Mucosa of rectum (tissue), 2 donors: ENCODE measurements at regions not wholly inside any gene's neighbourhood (a gene's known extent, or its start where the extent isn't known, plus 50 kb on each side); places are given as distances from the start of the nearest gene placed in this dataset.
A peak's percentile ranks its signal among the peaks of the same experiment; 100 is the strongest.

Experiments
- H3K27ac ChIP-seq, 2 donors: one replicate each; pipeline ENCODE4 v1.7.0; 2013; ENCODE audit warnings: inconsistent platforms in 2 of 2, low read depth in 2 of 2, low read length in 2 of 2
- H3K27me3 ChIP-seq, 2 donors: one replicate each; pipeline ENCODE4 v1.7.0; 2013; ENCODE audit warnings: low read length in 2 of 2; ENCODE audit not compliant: control insufficient read depth in 2 of 2, insufficient read depth in 2 of 2
- H3K36me3 ChIP-seq, 2 donors: one replicate each; pipeline ENCODE4 v1.7.0; 2013; ENCODE audit warnings: low read length in 2 of 2; ENCODE audit not compliant: control insufficient read depth in 2 of 2, insufficient read depth in 2 of 2
- H3K4me1 ChIP-seq, 2 donors: one replicate each; pipeline ENCODE4 v1.7.0; 2013; ENCODE audit warnings: low read length in 2 of 2, mild to moderate bottlenecking in 1 of 2; ENCODE audit not compliant: control insufficient read depth in 2 of 2, insufficient read depth in 2 of 2
- H3K4me3 ChIP-seq, 2 donors: one replicate each; pipeline ENCODE4 v1.7.0; 2013; ENCODE audit warnings: low read length in 2 of 2
- H3K9ac ChIP-seq, 2 donors: one replicate each; pipeline ENCODE4 v1.7.0; 2013; ENCODE audit warnings: low read length in 2 of 2, low read depth in 1 of 2, mild to moderate bottlenecking in 1 of 2
- H3K9me3 ChIP-seq, 2 donors: one replicate each; pipeline ENCODE4 v1.7.0; 2013; ENCODE audit warnings: low read length in 2 of 2; ENCODE audit not compliant: control insufficient read depth in 2 of 2
- donor health status: healthy.
- donor health status: Normal muscosa, but diverticular disease.

- Histone ChIP-seq H3K27me3 (no peaks in the 10 kb centered on the region), H3K4me3 (no peak overlapping the region), H3K9ac (no peak overlapping the region), H3K36me3 (no peaks in the 10 kb centered on the region), H3K4me1 (no peaks in the 10 kb centered on the region), H3K9me3 (no peaks in the 10 kb centered on the region), H3K27ac (peak overlapping the region in 1 of 2 donors; percentile 9)
Measured at GRCh38 chr15:100712226-100712625, 109.8 kb downstream of the ASB7 start.

GRCh38 chr15:100713163-100713867 is 110.9 kb downstream of the ASB7 start:
- no peak overlapping the region for H3K9ac ChIP-seq
- H3K4me1 ChIP-seq = no peaks in the 10 kb centered on the region
- no peak overlapping the region for H3K4me3 ChIP-seq
- no peaks in the 10 kb centered on the region for H3K27me3 ChIP-seq
- H3K9me3 ChIP-seq = no peaks in the 10 kb centered on the region
- H3K36me3 ChIP-seq = no peaks in the 10 kb centered on the region
- H3K27ac ChIP-seq = no peak overlapping the region

GRCh38 chr15:100714034-100714748 is 111.8 kb downstream of the ASB7 start:
- Histone ChIP-seq H3K4me3 (no peak overlapping the region), H3K9ac (no peak overlapping the region), H3K27me3 (no peaks in the 10 kb centered on the region), H3K36me3 (no peaks in the 10 kb centered on the region), H3K9me3 (no peaks in the 10 kb centered on the region), H3K27ac (no peak overlapping the region), H3K4me1 (no peaks in the 10 kb centered on the region)

GRCh38 chr15:100714749-100715342 is 112.5 kb downstream of the ASB7 start:
- no peaks in the 10 kb centered on the region for H3K9me3 ChIP-seq
- no peaks in the 10 kb centered on the region for H3K27me3 ChIP-seq
- H3K36me3 ChIP-seq = no peaks in the 10 kb centered on the region
- no peaks in the 10 kb centered on the region for H3K4me1 ChIP-seq
- H3K27ac ChIP-seq = no peak overlapping the region
- H3K4me3 ChIP-seq = no peak overlapping the region
- H3K9ac ChIP-seq = no peak overlapping the region

- no peak overlapping the region for H3K27ac ChIP-seq
- no peak overlapping the region for H3K4me3 ChIP-seq
Measured at GRCh38 chr15:100715571-100716455, 113.4 kb downstream of the ASB7 start.

GRCh38 chr15:100716456-100717085 is 114.2 kb downstream of the ASB7 start:
- H3K9me3 ChIP-seq = no peaks in the 10 kb centered on the region
- H3K27ac ChIP-seq = no peak overlapping the region
- H3K9ac ChIP-seq = no peak overlapping the region
- peaks cover 0 to 8% of the 10 kb centered on the region in 2 donors for H3K4me1 ChIP-seq
- no peaks in the 10 kb centered on the region for H3K27me3 ChIP-seq
- no peaks in the 10 kb centered on the region for H3K36me3 ChIP-seq
- no peak overlapping the region for H3K4me3 ChIP-seq

More at GRCh38 chr15:100715571-100716455, 113.4 kb downstream of the ASB7 start:
- H3K27me3 ChIP-seq = no peaks in the 10 kb centered on the region
- H3K9me3 ChIP-seq = no peaks in the 10 kb centered on the region
- no peaks in the 10 kb centered on the region for H3K36me3 ChIP-seq
- H3K9ac ChIP-seq = no peak overlapping the region
- peaks cover 0 to under 1% of the 10 kb centered on the region in 2 donors for H3K4me1 ChIP-seq

- no peak overlapping the region for H3K9ac ChIP-seq
- H3K9me3 ChIP-seq = no peaks in the 10 kb centered on the region
- no peaks in the 10 kb centered on the region for H3K27me3 ChIP-seq
- H3K4me3 ChIP-seq = no peak overlapping the region
- peaks cover 0 to 8% of the 10 kb centered on the region in 2 donors for H3K4me1 ChIP-seq
- no peaks in the 10 kb centered on the region for H3K36me3 ChIP-seq
- no peak overlapping the region for H3K27ac ChIP-seq
Measured at GRCh38 chr15:100717596-100717995, 115.2 kb downstream of the ASB7 start.

- no peaks in the 10 kb centered on the region for H3K36me3 ChIP-seq
- H3K27ac ChIP-seq = no peak overlapping the region
- no peaks in the 10 kb centered on the region for H3K27me3 ChIP-seq
- H3K9ac ChIP-seq = no peak overlapping the region
- no peak overlapping the region for H3K4me3 ChIP-seq
- no peaks in the 10 kb centered on the region for H3K9me3 ChIP-seq
- H3K4me1 ChIP-seq = peaks cover 0 to 8% of the 10 kb centered on the region in 2 donors
Measured at GRCh38 chr15:100718075-100718980, 115.9 kb downstream of the ASB7 start.
